ENCODE measurements at regions not wholly inside any gene's neighbourhood (a gene's known extent, or its start where the extent isn't known, plus 50 kb on each side); places are given as distances from the start of the nearest gene placed in this dataset.
"Not testable (repeated sequence)": the region's sequence is repeated elsewhere in the genome, so short reads cannot be mapped to it uniquely, and the experiment has no call there.

GRCh38 chr6:88408355-88408754 is 242.2 kb upstream of the CNR1 start:
- not testable (repeated sequence) for FAIRE-seq; H3K27ac ChIP-seq (ENCODE audit: low read depth in 1 of 3, low read length in 2 of 3); H3K36me3 ChIP-seq (ENCODE audit: control insufficient read depth in 3 of 3, insufficient read depth in 2 of 3, low read depth in 1 of 3, low read length in 3 of 3); H3K27me3 ChIP-seq (ENCODE audit: control insufficient read depth in 3 of 3, insufficient read depth in 3 of 3, low read length in 3 of 3); H3K4me1 ChIP-seq (ENCODE audit: control insufficient read depth in 3 of 3, insufficient read depth in 2 of 3, low read depth in 1 of 3, low read length in 2 of 3); DNase-seq; H3K9me3 ChIP-seq (ENCODE audit: control insufficient read depth in 2 of 2, insufficient read depth in 1 of 2, low read depth in 1 of 2, low read length in 1 of 2); H3K4me3 ChIP-seq (ENCODE audit: low read depth in 1 of 3, low read length in 3 of 3)
- 74 to 93% (median 78%) methylated on average over 4 of the region's 4 CpGs for WGBS, 3 donors

GRCh38 chr6:88406674-88407073 is 240.5 kb upstream of the CNR1 start:
- H3K36me3 ChIP-seq (ENCODE audit: control insufficient read depth in 3 of 3, insufficient read depth in 2 of 3, low read depth in 1 of 3, low read length in 3 of 3); H3K27me3 ChIP-seq (ENCODE audit: control insufficient read depth in 3 of 3, insufficient read depth in 3 of 3, low read length in 3 of 3); H3K9me3 ChIP-seq (ENCODE audit: control insufficient read depth in 2 of 2, insufficient read depth in 1 of 2, low read depth in 1 of 2, low read length in 1 of 2); DNase-seq; FAIRE-seq; H3K4me1 ChIP-seq (ENCODE audit: control insufficient read depth in 3 of 3, insufficient read depth in 2 of 3, low read depth in 1 of 3, low read length in 2 of 3); H3K27ac ChIP-seq (ENCODE audit: low read depth in 1 of 3, low read length in 2 of 3); H3K4me3 ChIP-seq (ENCODE audit: low read depth in 1 of 3, low read length in 3 of 3): not testable (repeated sequence)
- WGBS, 3 donors, result 79 to 84% (median 79%) methylated on average over 19 of the region's 19 CpGs

GRCh38 chr6:88403486-88403885 is 237.3 kb upstream of the CNR1 start:
- DNase-seq (no peak), FAIRE-seq (no peak)
- Histone ChIP-seq H3K4me1 (ENCODE audit: control insufficient read depth in 3 of 3, insufficient read depth in 2 of 3, low read depth in 1 of 3, low read length in 2 of 3) (no peaks in the 10 kb centered on the region), H3K36me3 (ENCODE audit: control insufficient read depth in 3 of 3, insufficient read depth in 2 of 3, low read depth in 1 of 3, low read length in 3 of 3) (no peaks in the 10 kb centered on the region), H3K27me3 (ENCODE audit: control insufficient read depth in 3 of 3, insufficient read depth in 3 of 3, low read length in 3 of 3) (no peaks in the 10 kb centered on the region), H3K27ac (ENCODE audit: low read depth in 1 of 3, low read length in 2 of 3) (no peak overlapping the region), H3K4me3 (ENCODE audit: low read depth in 1 of 3, low read length in 3 of 3) (no peak overlapping the region), H3K9me3 (ENCODE audit: control insufficient read depth in 2 of 2, insufficient read depth in 1 of 2, low read depth in 1 of 2, low read length in 1 of 2) (no peaks in the 10 kb centered on the region)
- WGBS, 3 donors, result 25 to 50% (median 41%) methylated on average over 1 of the region's 1 CpG

GRCh38 chr6:88402909-88403308 is 236.8 kb upstream of the CNR1 start:
- H3K4me1 ChIP-seq (ENCODE audit: control insufficient read depth in 3 of 3, insufficient read depth in 2 of 3, low read depth in 1 of 3, low read length in 2 of 3), result no peaks in the 10 kb centered on the region
- FAIRE-seq, result no peak
- 85 to 91% (median 89%) methylated on average over 3 of the region's 3 CpGs for WGBS, 3 donors
- DNase-seq, result no peak
- H3K27me3 ChIP-seq (ENCODE audit: control insufficient read depth in 3 of 3, insufficient read depth in 3 of 3, low read length in 3 of 3), result no peaks in the 10 kb centered on the region
- H3K4me3 ChIP-seq (ENCODE audit: low read depth in 1 of 3, low read length in 3 of 3), result no peak overlapping the region
- H3K9me3 ChIP-seq (ENCODE audit: control insufficient read depth in 2 of 2, insufficient read depth in 1 of 2, low read depth in 1 of 2, low read length in 1 of 2), result no peaks in the 10 kb centered on the region
- no peak overlapping the region for H3K27ac ChIP-seq (ENCODE audit: low read depth in 1 of 3, low read length in 2 of 3)
- H3K36me3 ChIP-seq (ENCODE audit: control insufficient read depth in 3 of 3, insufficient read depth in 2 of 3, low read depth in 1 of 3, low read length in 3 of 3), result no peaks in the 10 kb centered on the region

- H3K27ac ChIP-seq (ENCODE audit: low read depth in 1 of 3, low read length in 2 of 3); H3K36me3 ChIP-seq (ENCODE audit: control insufficient read depth in 3 of 3, insufficient read depth in 2 of 3, low read depth in 1 of 3, low read length in 3 of 3); H3K4me3 ChIP-seq (ENCODE audit: low read depth in 1 of 3, low read length in 3 of 3); H3K4me1 ChIP-seq (ENCODE audit: control insufficient read depth in 3 of 3, insufficient read depth in 2 of 3, low read depth in 1 of 3, low read length in 2 of 3); FAIRE-seq; H3K27me3 ChIP-seq (ENCODE audit: control insufficient read depth in 3 of 3, insufficient read depth in 3 of 3, low read length in 3 of 3); DNase-seq; H3K9me3 ChIP-seq (ENCODE audit: control insufficient read depth in 2 of 2, insufficient read depth in 1 of 2, low read depth in 1 of 2, low read length in 1 of 2): not testable (repeated sequence)
- WGBS, 3 donors, result 58 to 68% (median 64%) methylated on average over 7 of the region's 7 CpGs
Observed at GRCh38 chr6:88390998-88391397, 224.9 kb upstream of the CNR1 start.

- no peak overlapping the region for H3K27ac ChIP-seq (ENCODE audit: low read depth in 1 of 3, low read length in 2 of 3)
- DNase-seq (no peak), FAIRE-seq (no peak)
- H3K27me3 ChIP-seq (ENCODE audit: control insufficient read depth in 3 of 3, insufficient read depth in 3 of 3, low read length in 3 of 3), result no peaks in the 10 kb centered on the region
- H3K36me3 ChIP-seq (ENCODE audit: control insufficient read depth in 3 of 3, insufficient read depth in 2 of 3, low read depth in 1 of 3, low read length in 3 of 3), result no peaks in the 10 kb centered on the region
- H3K4me1 ChIP-seq (ENCODE audit: control insufficient read depth in 3 of 3, insufficient read depth in 2 of 3, low read depth in 1 of 3, low read length in 2 of 3), result no peaks in the 10 kb centered on the region
- peaks cover 0 to 6% of the 10 kb centered on the region in 2 donors for H3K9me3 ChIP-seq (ENCODE audit: control insufficient read depth in 2 of 2, insufficient read depth in 1 of 2, low read depth in 1 of 2, low read length in 1 of 2)
- H3K4me3 ChIP-seq (ENCODE audit: low read depth in 1 of 3, low read length in 3 of 3), result no peak overlapping the region
Observed at GRCh38 chr6:88388589-88388988, 222.4 kb upstream of the CNR1 start.

GRCh38 chr6:88386167-88386566 is 220.0 kb upstream of the CNR1 start:
- FAIRE-seq, result no peak
- no peaks in the 10 kb centered on the region for H3K4me1 ChIP-seq (ENCODE audit: control insufficient read depth in 3 of 3, insufficient read depth in 2 of 3, low read depth in 1 of 3, low read length in 2 of 3)
- DNase-seq, result no peak

GRCh38 chr6:88383183-88383582 is 217.0 kb upstream of the CNR1 start:
- no peak for FAIRE-seq

More at GRCh38 chr6:88386167-88386566, 220.0 kb upstream of the CNR1 start:
- H3K9me3 ChIP-seq (ENCODE audit: control insufficient read depth in 2 of 2, insufficient read depth in 1 of 2, low read depth in 1 of 2, low read length in 1 of 2), result peaks cover 0 to 6% of the 10 kb centered on the region in 2 donors
- H3K36me3 ChIP-seq (ENCODE audit: control insufficient read depth in 3 of 3, insufficient read depth in 2 of 3, low read depth in 1 of 3, low read length in 3 of 3), result no peaks in the 10 kb centered on the region
- no peaks in the 10 kb centered on the region for H3K27me3 ChIP-seq (ENCODE audit: control insufficient read depth in 3 of 3, insufficient read depth in 3 of 3, low read length in 3 of 3)
- H3K27ac ChIP-seq (ENCODE audit: low read depth in 1 of 3, low read length in 2 of 3), result no peak overlapping the region
- no peak overlapping the region for H3K4me3 ChIP-seq (ENCODE audit: low read depth in 1 of 3, low read length in 3 of 3)

GRCh38 chr6:88381289-88381642 is 215.1 kb upstream of the CNR1 start:
- Histone ChIP-seq H3K36me3 (ENCODE audit: control insufficient read depth in 3 of 3, insufficient read depth in 2 of 3, low read depth in 1 of 3, low read length in 3 of 3) (no peaks in the 10 kb centered on the region), H3K27me3 (ENCODE audit: control insufficient read depth in 3 of 3, insufficient read depth in 3 of 3, low read length in 3 of 3) (no peaks in the 10 kb centered on the region), H3K4me1 (ENCODE audit: control insufficient read depth in 3 of 3, insufficient read depth in 2 of 3, low read depth in 1 of 3, low read length in 2 of 3) (no peaks in the 10 kb centered on the region), H3K27ac (ENCODE audit: low read depth in 1 of 3, low read length in 2 of 3) (no peak overlapping the region), H3K4me3 (ENCODE audit: low read depth in 1 of 3, low read length in 3 of 3) (no peak overlapping the region), H3K9me3 (ENCODE audit: control insufficient read depth in 2 of 2, insufficient read depth in 1 of 2, low read depth in 1 of 2, low read length in 1 of 2) (no peaks in the 10 kb centered on the region)
- no peak for FAIRE-seq
- no peak for DNase-seq

More at GRCh38 chr6:88383183-88383582, 217.0 kb upstream of the CNR1 start:
- WGBS, 3 donors, result 84 to 91% (median 91%) methylated on average over 2 of the region's 2 CpGs
- Histone ChIP-seq H3K9me3 (ENCODE audit: control insufficient read depth in 2 of 2, insufficient read depth in 1 of 2, low read depth in 1 of 2, low read length in 1 of 2) (no peaks in the 10 kb centered on the region), H3K27me3 (ENCODE audit: control insufficient read depth in 3 of 3, insufficient read depth in 3 of 3, low read length in 3 of 3) (no peaks in the 10 kb centered on the region), H3K36me3 (ENCODE audit: control insufficient read depth in 3 of 3, insufficient read depth in 2 of 3, low read depth in 1 of 3, low read length in 3 of 3) (no peaks in the 10 kb centered on the region), H3K27ac (ENCODE audit: low read depth in 1 of 3, low read length in 2 of 3) (no peak overlapping the region), H3K4me3 (ENCODE audit: low read depth in 1 of 3, low read length in 3 of 3) (no peak overlapping the region), H3K4me1 (ENCODE audit: control insufficient read depth in 3 of 3, insufficient read depth in 2 of 3, low read depth in 1 of 3, low read length in 2 of 3) (no peaks in the 10 kb centered on the region)
- DNase-seq, result no peak
